GM12864 (cell line): ENCODE measurements at regions not wholly inside any gene's neighbourhood (a gene's known extent, or its start where the extent isn't known, plus 50 kb on each side); places are given as distances from the start of the nearest gene placed in this dataset.

Experiments
- DNase-seq: peaks from one replicate; pipeline ENCODE4 v3.0.0-alpha.2; 2011; ENCODE audit warnings: low read depth
- H3K4me3 ChIP-seq: 2 replicates; pipeline ENCODE4 v1.5.1; 2011; ENCODE audit warnings: mild to moderate bottlenecking, low read depth, low read length, control low read depth
- CTCF ChIP-seq: IDR thresholded peaks from 2 replicates; pipeline ENCODE4 v1.5.1; 2011; ENCODE audit warnings: low read depth, mild to moderate bottlenecking, moderate library complexity, low read length, control low read depth, inconsistent platforms; ENCODE audit errors: missing control alignments

GRCh38 chr4:178689926-178690325, 1247.7 kb upstream of the AGA start:
- H3K4me3 ChIP-seq, result no peak overlapping the region
- no peak for TF ChIP-seq CTCF
- no peak for DNase-seq

- no peak for TF ChIP-seq CTCF
- DNase-seq, result no peak
- H3K4me3 ChIP-seq, result no peak overlapping the region
Measured at GRCh38 chr4:178693816-178694215, 1251.6 kb upstream of the AGA start.

GRCh38 chr4:178696515-178696914, 1254.3 kb upstream of the AGA start:
- no peak for DNase-seq
- H3K4me3 ChIP-seq, result no peak overlapping the region

GRCh38 chr4:178712486-178712885, 1270.2 kb upstream of the AGA start:
- TF ChIP-seq CTCF, result no peak
- H3K4me3 ChIP-seq, result no peak overlapping the region

More at GRCh38 chr4:178696515-178696914, 1254.3 kb upstream of the AGA start:
- TF ChIP-seq CTCF, result no peak

GRCh38 chr4:178738026-178738425, 1295.8 kb upstream of the AGA start:
- no peak for TF ChIP-seq CTCF
- H3K4me3 ChIP-seq, result no peak overlapping the region
- no peak for DNase-seq

More at GRCh38 chr4:178712486-178712885, 1270.2 kb upstream of the AGA start:
- DNase-seq, result no peak

- H3K4me3 ChIP-seq, result no peak overlapping the region
- no peak for DNase-seq
- no peak for TF ChIP-seq CTCF
Measured at GRCh38 chr4:178745203-178745602, 1303.0 kb upstream of the AGA start.

GRCh38 chr4:178752954-178753525, 1310.8 kb upstream of the AGA start:
- no peak for DNase-seq
- TF ChIP-seq CTCF, result no peak
- no peak overlapping the region for H3K4me3 ChIP-seq
